Trophoblast cell (in vitro differentiated cells and primary cell): ENCODE measurements at regions not wholly inside any gene's neighbourhood (a gene's known extent, or its start where the extent isn't known, plus 50 kb on each side); places are given as distances from the start of the nearest gene placed in this dataset.

Source experiments
- DNase-seq, 2 donors: peaks; one replicate each; pipeline ENCODE4 v3.0.0-alpha.2; 2016
- H2AFZ ChIP-seq: 2 replicates; pipeline ENCODE4 v1.6.1; 2013; ENCODE audit warnings: low read length, moderate library complexity, mild to moderate bottlenecking; ENCODE audit not compliant: insufficient read depth, poor library complexity
- H2AK5ac ChIP-seq: 2 replicates; pipeline ENCODE4 v1.6.1; 2013; ENCODE audit warnings: mild to moderate bottlenecking, low read length
- H2BK120ac ChIP-seq: 2 replicates; pipeline ENCODE4 v1.6.1; 2013; ENCODE audit warnings: low read length, mild to moderate bottlenecking, moderate library complexity; ENCODE audit not compliant: insufficient read depth, poor library complexity
- H2BK12ac ChIP-seq: 2 replicates; pipeline ENCODE4 v1.6.1; 2013; ENCODE audit warnings: mild to moderate bottlenecking, low read length, moderate library complexity
- H2BK5ac ChIP-seq: 2 replicates; pipeline ENCODE4 v1.6.1; 2013; ENCODE audit warnings: low read length, low read depth, moderate library complexity, mild to moderate bottlenecking; ENCODE audit not compliant: poor library complexity
- H3K14ac ChIP-seq: 2 replicates; pipeline ENCODE4 v1.6.1; 2013; ENCODE audit warnings: mild to moderate bottlenecking, low read length
- H3K18ac ChIP-seq: 2 replicates; pipeline ENCODE4 v1.6.1; 2013; ENCODE audit warnings: mild to moderate bottlenecking, low read length
- H3K23ac ChIP-seq: 2 replicates; pipeline ENCODE4 v1.6.1; 2013; ENCODE audit warnings: low read length
- H3K27ac ChIP-seq: 2 replicates; pipeline ENCODE4 v1.5.1; 2013; ENCODE audit warnings: low read depth, mild to moderate bottlenecking, inconsistent platforms, low read length, moderate library complexity
- H3K27me3 ChIP-seq: 2 replicates; pipeline ENCODE4 v1.6.1; 2013; ENCODE audit warnings: inconsistent platforms, mild to moderate bottlenecking, low read length, moderate library complexity; ENCODE audit not compliant: insufficient read depth
- H3K36me3 ChIP-seq, 2 experiments: 1 replicate in 1 of 2; 2 replicates in 1 of 2; pipeline ENCODE4 v1.6.1; 2013; ENCODE audit warnings: low read length in 2 of 2, mild to moderate bottlenecking in 2 of 2, moderate library complexity in 1 of 2; ENCODE audit not compliant: insufficient read depth in 2 of 2, control insufficient read depth in 1 of 2
- H3K4ac ChIP-seq: 2 replicates; pipeline ENCODE4 v1.6.1; 2013; ENCODE audit warnings: low read depth, mild to moderate bottlenecking, low read length, moderate library complexity
- H3K4me1 ChIP-seq, 2 experiments: 1 replicate in 1 of 2; 2 replicates in 1 of 2; pipeline ENCODE4 v1.6.1; 2013; ENCODE audit warnings: low read length in 2 of 2, mild to moderate bottlenecking in 2 of 2, moderate library complexity in 1 of 2; ENCODE audit not compliant: insufficient read depth in 2 of 2, control insufficient read depth in 1 of 2
- H3K4me2 ChIP-seq: 2 replicates; pipeline ENCODE4 v1.6.1; 2013; ENCODE audit warnings: inconsistent platforms, mild to moderate bottlenecking, low read length, moderate library complexity
- H3K4me3 ChIP-seq: 2 replicates; pipeline ENCODE4 v1.5.1; 2013; ENCODE audit warnings: mild to moderate bottlenecking, low read depth, low read length, inconsistent platforms
- H3K79me1 ChIP-seq: one replicate; pipeline ENCODE4 v1.6.1; 2013; ENCODE audit warnings: low read length
- H3K79me2 ChIP-seq: 2 replicates; pipeline ENCODE4 v1.6.1; 2013; ENCODE audit warnings: low read length, mild to moderate bottlenecking; ENCODE audit not compliant: control insufficient read depth, insufficient read depth, poor library complexity
- H3K9ac ChIP-seq: 2 replicates; pipeline ENCODE4 v1.6.1; 2013; ENCODE audit warnings: mild to moderate bottlenecking, low read length
- H3K9me3 ChIP-seq: 2 replicates; pipeline ENCODE4 v1.6.1; 2013; ENCODE audit warnings: low read depth, mild to moderate bottlenecking, control low read depth, inconsistent platforms, low read length; ENCODE audit not compliant: insufficient read depth
- H4K12ac ChIP-seq: 2 replicates; pipeline ENCODE4 v1.6.1; 2013; ENCODE audit warnings: low read depth, mild to moderate bottlenecking, low read length, moderate library complexity
- H4K8ac ChIP-seq: 2 replicates; pipeline ENCODE4 v1.6.1; 2013; ENCODE audit warnings: low read depth, mild to moderate bottlenecking, low read length, moderate library complexity
- H4K91ac ChIP-seq: one replicate; pipeline ENCODE4 v1.6.1; 2013; ENCODE audit warnings: low read depth, mild to moderate bottlenecking, low read length, moderate library complexity
- WGBS: extraction: QIAGEN DNeasy Blood & Tissue Kit; methylation state at CpG from one replicate; pipeline ENCODE4 v1.1.7; 2013; ENCODE audit warnings: missing lambda C conversion rate; ENCODE audit not compliant: insufficient read length, insufficient coverage; ENCODE audit errors: extremely low coverage; 5-methylcytosine and 5-hydroxymethylcytosine counted together

- Histone ChIP-seq H3K36me3 (no peaks in the 10 kb centered on the region), H4K91ac (no peak overlapping the region), H3K27me3 (no peaks in the 10 kb centered on the region), H4K8ac (no peak overlapping the region), H3K27ac (no peak overlapping the region), H3K4me2 (no peak overlapping the region), H3K79me2 (no peaks in the 10 kb centered on the region), H3K23ac (no peak overlapping the region), H3K9me3 (no peaks in the 10 kb centered on the region), H3K4me1 (no peaks in the 10 kb centered on the region), H2AK5ac (no peak overlapping the region), H4K12ac (no peak overlapping the region), H3K4me3 (no peak overlapping the region), H3K14ac (no peak overlapping the region), H3K79me1 (no peaks in the 10 kb centered on the region), H3K18ac (no peak overlapping the region), H2AFZ (no peak overlapping the region), H2BK5ac (no peak overlapping the region), H2BK12ac (no peak overlapping the region), H3K9ac (no peak overlapping the region), H2BK120ac (no peak overlapping the region), H3K4ac (no peak overlapping the region)
- no CpG with 5 or more reads among the region's 2 CpGs for WGBS
- no peak for DNase-seq
Observed at GRCh38 chr2:76642129-76642528, 880.0 kb downstream of the LRRTM4 start.

GRCh38 chr2:76641506-76641905, 880.7 kb downstream of the LRRTM4 start:
- H3K9me3 ChIP-seq, result no peaks in the 10 kb centered on the region
- no peak overlapping the region for H4K8ac ChIP-seq
- H3K79me2 ChIP-seq, result no peaks in the 10 kb centered on the region
- H2BK5ac ChIP-seq, result no peak overlapping the region
- H2BK120ac ChIP-seq, result no peak overlapping the region
- no peaks in the 10 kb centered on the region for H3K4me1 ChIP-seq
- H2AK5ac ChIP-seq, result no peak overlapping the region
- no peak overlapping the region for H3K4ac ChIP-seq
- no peak overlapping the region for H4K12ac ChIP-seq
- no peak for DNase-seq
- H2AFZ ChIP-seq, result no peak overlapping the region
- H3K79me1 ChIP-seq, result no peaks in the 10 kb centered on the region
- no peak overlapping the region for H3K27ac ChIP-seq
- no peak overlapping the region for H3K18ac ChIP-seq
- H3K4me3 ChIP-seq, result no peak overlapping the region
- no peak overlapping the region for H4K91ac ChIP-seq
- no peaks in the 10 kb centered on the region for H3K36me3 ChIP-seq
- H3K14ac ChIP-seq, result no peak overlapping the region
- no peaks in the 10 kb centered on the region for H3K27me3 ChIP-seq
- no CpG with 5 or more reads among the region's 3 CpGs for WGBS
- no peak overlapping the region for H3K9ac ChIP-seq
- H3K4me2 ChIP-seq, result no peak overlapping the region
- H2BK12ac ChIP-seq, result no peak overlapping the region
- no peak overlapping the region for H3K23ac ChIP-seq

DNA sequence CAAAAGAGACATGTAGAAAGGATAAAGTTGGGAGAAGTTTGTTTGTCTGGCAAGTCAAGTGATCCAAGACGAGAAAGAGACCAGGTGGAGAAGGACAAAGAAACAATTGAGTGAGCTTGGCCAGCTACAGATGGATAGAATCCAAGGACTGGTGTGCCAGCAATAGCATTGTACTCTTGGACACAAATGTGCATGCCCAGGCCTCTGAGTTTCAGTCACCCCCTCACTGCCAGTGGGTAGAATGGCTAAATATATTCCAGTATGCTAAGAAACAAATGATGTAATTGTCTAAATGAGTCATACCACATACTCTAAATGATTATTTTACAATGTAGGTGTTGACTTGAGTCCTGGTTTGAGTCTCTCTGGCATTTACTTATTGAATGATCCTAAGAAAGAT, 881.3 kb downstream of the LRRTM4 start:
- H4K91ac ChIP-seq, result no peak overlapping the region
- H3K4me3 ChIP-seq, result no peak overlapping the region
- no peak overlapping the region for H2BK120ac ChIP-seq
- no peaks in the 10 kb centered on the region for H3K4me1 ChIP-seq
- no CpG with 5 or more reads among the region's 1 CpG for WGBS
- H3K79me2 ChIP-seq, result no peaks in the 10 kb centered on the region
- H3K23ac ChIP-seq, result no peak overlapping the region
- H3K14ac ChIP-seq, result no peak overlapping the region
- H3K9ac ChIP-seq, result no peak overlapping the region
- H3K18ac ChIP-seq, result no peak overlapping the region
- H3K27ac ChIP-seq, result no peak overlapping the region
- no peak overlapping the region for H2BK5ac ChIP-seq
- no peak overlapping the region for H4K8ac ChIP-seq
- no peak overlapping the region for H4K12ac ChIP-seq
- no peak overlapping the region for H3K4ac ChIP-seq
- no peak overlapping the region for H2BK12ac ChIP-seq
- H3K36me3 ChIP-seq, result no peaks in the 10 kb centered on the region
- no peak overlapping the region for H2AFZ ChIP-seq
- no peaks in the 10 kb centered on the region for H3K79me1 ChIP-seq
- DNase-seq, result peak in 1 of 2 donors; percentile 48
- H3K9me3 ChIP-seq, result no peaks in the 10 kb centered on the region
- H3K4me2 ChIP-seq, result no peak overlapping the region
- no peaks in the 10 kb centered on the region for H3K27me3 ChIP-seq
- H2AK5ac ChIP-seq, result no peak overlapping the region

DNA sequence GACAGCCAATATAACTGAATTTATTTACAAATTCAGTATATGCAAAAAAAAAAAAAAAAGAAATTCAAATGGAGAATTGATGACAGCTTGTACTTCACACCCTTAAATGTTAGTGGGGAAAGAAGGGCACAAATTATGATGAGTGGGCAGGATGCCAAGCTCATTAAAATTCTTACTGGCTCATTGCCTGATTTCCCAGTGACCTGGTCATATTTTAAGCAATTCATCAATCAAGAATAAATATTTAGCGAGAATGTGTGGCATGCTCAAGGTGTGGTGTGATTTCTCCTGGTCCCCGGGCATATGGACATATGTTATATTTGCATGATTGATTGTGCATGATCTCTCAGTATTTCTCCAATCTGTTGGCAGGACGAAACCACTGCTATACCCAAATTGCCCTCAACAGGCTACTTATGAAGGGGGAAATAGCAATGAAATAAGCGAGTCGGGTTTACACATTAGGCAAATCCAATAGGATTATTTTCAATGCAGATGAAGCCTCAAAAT, 883.0 kb downstream of the LRRTM4 start:
- no CpG with 5 or more reads among the region's 5 CpGs for WGBS
- no peak overlapping the region for H3K27ac ChIP-seq
- no peaks in the 10 kb centered on the region for H3K9me3 ChIP-seq
- no peak overlapping the region for H2BK5ac ChIP-seq
- H3K18ac ChIP-seq, result no peak overlapping the region
- no peaks in the 10 kb centered on the region for H3K79me2 ChIP-seq
- no peaks in the 10 kb centered on the region for H3K79me1 ChIP-seq
- H3K4ac ChIP-seq, result no peak overlapping the region
- H3K27me3 ChIP-seq, result no peaks in the 10 kb centered on the region
- H2AFZ ChIP-seq, result no peak overlapping the region
- H2AK5ac ChIP-seq, result no peak overlapping the region
- H3K14ac ChIP-seq, result no peak overlapping the region
- DNase-seq, result no peak
- H2BK120ac ChIP-seq, result no peak overlapping the region
- no peak overlapping the region for H2BK12ac ChIP-seq
- H4K91ac ChIP-seq, result no peak overlapping the region
- no peak overlapping the region for H3K4me2 ChIP-seq
- no peak overlapping the region for H4K12ac ChIP-seq
- H3K4me1 ChIP-seq, result no peaks in the 10 kb centered on the region
- H3K36me3 ChIP-seq, result no peaks in the 10 kb centered on the region
- H3K23ac ChIP-seq, result no peak overlapping the region
- no peak overlapping the region for H4K8ac ChIP-seq
- no peak overlapping the region for H3K4me3 ChIP-seq
- no peak overlapping the region for H3K9ac ChIP-seq
